Kidney (tissue), 13 donors: ENCODE measurements at regions not wholly inside any gene's neighbourhood (a gene's known extent, or its start where the extent isn't known, plus 50 kb on each side); places are given as distances from the start of the nearest gene placed in this dataset.

Experiments used
- DNase-seq, 5 donors: peaks; one replicate each; pipeline ENCODE4 v3.0.0-alpha.2; 2013 to 2020
- FAIRE-seq: peaks from 2 replicates; lab custom pipeline; 2012; peaks lifted over from hg19 to GRCh38; lab: Jason Lieb, UNC
- H3K27ac ChIP-seq, 2 donors: one replicate each; pipeline ENCODE4 v1.7.0; 2013; ENCODE audit warnings: low read depth in 2 of 2, low read length in 2 of 2, inconsistent platforms in 1 of 2
- H3K27me3 ChIP-seq: one replicate; pipeline ENCODE4 v1.7.1; 2013; ENCODE audit warnings: low read length, inconsistent platforms; ENCODE audit not compliant: control insufficient read depth, insufficient read depth
- H3K36me3 ChIP-seq, 3 donors: one replicate each; pipeline versions ENCODE4 v1.7.0 to v1.7.1; 2013; ENCODE audit warnings: low read length in 3 of 3, control low read depth in 1 of 3, inconsistent platforms in 1 of 3; ENCODE audit not compliant: insufficient read depth in 3 of 3, control insufficient read depth in 2 of 3
- H3K4me1 ChIP-seq, 3 donors: one replicate each; pipeline versions ENCODE4 v1.7.0 to v1.7.1; 2013; ENCODE audit warnings: low read length in 3 of 3, inconsistent platforms in 1 of 3, low read depth in 1 of 3; ENCODE audit not compliant: control insufficient read depth in 2 of 3, insufficient read depth in 2 of 3
- H3K4me3 ChIP-seq, 3 donors: one replicate each; pipeline versions ENCODE4 v1.7.0 to v1.8.1; 2013; ENCODE audit warnings: low read length in 3 of 3, control low read depth in 1 of 3, inconsistent platforms in 1 of 3
- H3K9ac ChIP-seq, 3 donors: one replicate each; pipeline versions ENCODE4 v1.7.0 to v1.7.1; 2013; ENCODE audit warnings: low read length in 3 of 3, control low read depth in 1 of 3, inconsistent platforms in 1 of 3
- H3K9me3 ChIP-seq, 3 donors: one replicate each; pipeline versions ENCODE4 v1.7.0 to v1.7.1; 2013; ENCODE audit warnings: low read length in 3 of 3, control low read depth in 1 of 3, inconsistent platforms in 1 of 3; ENCODE audit not compliant: control insufficient read depth in 2 of 3, insufficient read depth in 1 of 3
- CTCF ChIP-seq: IDR thresholded peaks from 3 replicates; pipeline ENCODE4 v1.5.1; 2012; ENCODE audit warnings: mild to moderate bottlenecking, moderate library complexity, borderline replicate concordance; ENCODE audit not compliant: insufficient read depth; ENCODE audit errors: extremely low read depth
- intact Hi-C: fragments of 100-400 bp; cut with DNase I; formaldehyde crosslinking; loops from one replicate; pipeline ENCODE4 v1.11.1; 2022
- donor health status: control.
- donor health status: control.
- donor health status: control.
- donor health status: control.
- donor health status: control.
- donor health status: DM: yes; HTN: yes; CAD: no.
- donor health status: Normal renal cell carcinoma (clear cell type).

DNA sequence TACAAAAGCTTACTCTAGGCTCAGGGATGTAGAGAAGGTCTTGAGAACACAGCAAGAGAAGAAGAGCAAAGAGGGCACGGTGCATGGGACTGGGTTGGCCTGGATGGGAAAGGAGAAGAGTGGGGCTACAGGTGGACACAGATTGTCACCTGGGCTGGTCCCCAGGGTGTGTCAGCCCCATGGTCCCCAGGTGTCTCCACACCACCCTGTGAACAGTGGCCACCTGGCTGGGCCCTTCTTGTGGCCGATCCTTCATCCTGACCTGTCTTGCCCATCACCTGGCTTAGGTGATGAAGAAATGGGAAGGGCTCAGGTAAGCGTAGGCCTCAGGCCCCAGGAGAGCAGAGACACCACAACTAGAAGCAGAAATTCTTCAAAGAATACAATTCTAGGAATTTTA lies 188.9 kb downstream of the TENT4A start:
- DNase-seq (no peak), FAIRE-seq (no peak)
- Histone ChIP-seq H3K4me1 (peaks cover 0 to 4% (median 3%) of the 10 kb centered on the region in 3 donors), H3K9ac (no peak overlapping the region), H3K27me3 (no peaks in the 10 kb centered on the region), H3K4me3 (no peak overlapping the region), H3K36me3 (no peaks in the 10 kb centered on the region), H3K27ac (no peak overlapping the region), H3K9me3 (no peaks in the 10 kb centered on the region)
- intact Hi-C loops, result no loop called here
- no peak for TF ChIP-seq CTCF

- Histone ChIP-seq H3K9me3 (no peaks in the 10 kb centered on the region), H3K36me3 (no peaks in the 10 kb centered on the region), H3K9ac (no peak overlapping the region), H3K27ac (no peak overlapping the region), H3K4me1 (peaks cover 0 to 4% (median 3%) of the 10 kb centered on the region in 3 donors), H3K27me3 (no peaks in the 10 kb centered on the region), H3K4me3 (no peak overlapping the region)
- TF ChIP-seq CTCF, result no peak
- FAIRE-seq (no peak), DNase-seq (no peak)
- intact Hi-C loops, result no loop called here
Measured at GRCh38 chr5:6902597-6902996, 189.4 kb downstream of the TENT4A start.

DNA sequence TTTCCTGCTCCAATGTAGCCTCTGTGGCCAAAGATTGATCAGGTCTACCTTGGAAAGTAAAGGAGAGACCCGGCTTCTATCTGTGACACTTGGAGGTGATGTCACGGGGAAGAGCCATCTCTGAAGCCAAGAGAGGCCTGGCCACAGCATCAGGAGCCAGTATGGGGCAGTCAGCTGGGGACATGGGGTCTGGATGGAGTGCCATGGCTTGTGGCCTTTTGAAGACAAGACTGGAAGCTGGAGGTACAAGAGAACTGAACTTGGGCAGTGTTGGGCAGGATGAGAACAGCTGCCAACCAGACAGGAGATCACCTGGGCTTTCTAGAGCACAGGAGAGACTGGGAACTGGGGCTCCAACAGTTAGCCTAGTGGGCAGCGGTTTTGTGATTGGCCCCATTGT lies 190.7 kb downstream of the TENT4A start:
- intact Hi-C loops, result no loop called here
- FAIRE-seq, result no peak

More for the DNA sequence above, 190.7 kb downstream of the TENT4A start:
- TF ChIP-seq CTCF, result no peak
- DNase-seq, result no peak
- Histone ChIP-seq H3K27me3 (no peaks in the 10 kb centered on the region), H3K9me3 (no peaks in the 10 kb centered on the region), H3K36me3 (no peaks in the 10 kb centered on the region), H3K4me3 (no peak overlapping the region), H3K4me1 (peaks cover 0 to 4% (median 3%) of the 10 kb centered on the region in 3 donors), H3K27ac (no peak overlapping the region), H3K9ac (no peak overlapping the region)
